Anterior cingulate cortex (tissue), 58 donors: ENCODE measurements at regions not wholly inside any gene's neighbourhood (a gene's known extent, or its start where the extent isn't known, plus 50 kb on each side); places are given as distances from the start of the nearest gene placed in this dataset.

Source experiments
- DNase-seq, 58 donors: peaks; one replicate each; lab custom pipeline; 2025; lab: John Stamatoyannopoulos, UW

- peak in 1 of 58 donors; percentile 2 for DNase-seq
Observed at GRCh38 chr17:33469911-33470310, 176.8 kb upstream of the ASIC2 start.

GRCh38 chr17:33473061-33473460 is 180.0 kb upstream of the ASIC2 start:
- DNase-seq = no peak

- DNase-seq = no peak
Observed at GRCh38 chr17:33474789-33475188, 181.7 kb upstream of the ASIC2 start.

- no peak for DNase-seq
Observed at GRCh38 chr17:33475594-33475993, 182.5 kb upstream of the ASIC2 start.

- no peak for DNase-seq
Observed at GRCh38 chr17:33481652-33482051, 188.6 kb upstream of the ASIC2 start.

- no peak for DNase-seq
Observed at GRCh38 chr17:33482636-33483035, 189.5 kb upstream of the ASIC2 start.

- no peak for DNase-seq
Observed at GRCh38 chr17:33484559-33484958, 191.5 kb upstream of the ASIC2 start.

- no peak for DNase-seq
Observed at GRCh38 chr17:33486135-33486885, 193.2 kb upstream of the ASIC2 start.

GRCh38 chr17:33487187-33487879 is 194.2 kb upstream of the ASIC2 start:
- no peak for DNase-seq

GRCh38 chr17:33491871-33492481 is 198.9 kb upstream of the ASIC2 start:
- DNase-seq = no peak

GRCh38 chr17:33492731-33493265 is 199.7 kb upstream of the ASIC2 start:
- no peak for DNase-seq

GRCh38 chr17:33493566-33493965 is 200.5 kb upstream of the ASIC2 start:
- no peak for DNase-seq

- no peak for DNase-seq
Observed at GRCh38 chr17:33494151-33494550, 201.1 kb upstream of the ASIC2 start.

- DNase-seq = no peak
Observed at GRCh38 chr17:33497623-33498022, 204.5 kb upstream of the ASIC2 start.

- DNase-seq = no peak
Observed at GRCh38 chr17:33498069-33498468, 205.0 kb upstream of the ASIC2 start.

- no peak for DNase-seq
Observed at GRCh38 chr17:33499040-33499439, 205.9 kb upstream of the ASIC2 start.

- DNase-seq = no peak
Observed at GRCh38 chr17:33500151-33500550, 207.1 kb upstream of the ASIC2 start.

- no peak for DNase-seq
Observed at GRCh38 chr17:33501185-33501584, 208.1 kb upstream of the ASIC2 start.

- DNase-seq = no peak
Observed at GRCh38 chr17:33504571-33504970, 211.5 kb upstream of the ASIC2 start.

- DNase-seq = no peak
Observed at GRCh38 chr17:33506889-33507650, 214.0 kb upstream of the ASIC2 start.

- no peak for DNase-seq
Observed at GRCh38 chr17:33508215-33508614, 215.1 kb upstream of the ASIC2 start.
